ENCODE measurements at regions not wholly inside any gene's neighbourhood (a gene's known extent, or its start where the extent isn't known, plus 50 kb on each side); places are given as distances from the start of the nearest gene placed in this dataset.

DNA sequence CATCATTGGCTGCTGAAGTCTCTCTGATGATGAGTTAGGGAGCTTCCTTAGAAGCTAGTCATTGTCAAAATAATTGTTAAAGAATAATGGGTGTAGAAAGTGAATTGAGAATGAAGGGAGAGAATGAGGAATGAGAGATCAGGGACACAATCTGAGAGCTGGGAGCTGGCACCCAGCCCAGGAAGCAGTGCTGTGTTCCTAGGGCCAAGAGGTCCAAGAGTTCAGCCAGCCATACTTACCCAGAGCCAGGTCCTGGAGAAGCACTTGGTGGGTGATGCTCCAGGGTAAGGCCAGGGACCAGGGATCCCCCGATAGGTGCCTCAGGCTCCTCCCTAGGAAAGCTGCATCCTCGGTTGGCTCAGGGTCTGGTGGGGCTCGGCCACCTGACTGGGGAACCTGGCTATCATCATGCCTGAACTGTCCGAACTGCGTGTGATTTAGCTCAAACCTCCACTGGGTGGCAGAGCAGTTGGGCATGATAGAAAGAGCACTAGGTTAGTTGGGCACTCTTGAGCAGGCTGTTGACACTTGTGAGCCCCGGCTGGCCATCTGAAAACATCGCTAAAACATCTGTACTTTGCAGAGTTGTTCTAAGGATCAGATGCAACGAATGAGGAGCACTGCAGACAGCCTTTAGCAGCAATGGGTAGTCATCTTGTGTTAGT, 123.9 kb upstream of the NCAM1 start:
- Histone ChIP-seq H3K4me2 (ENCODE audit: insufficient read depth, low read length) (no peak overlapping the region), H3K9me1 (replicated peaks; ENCODE audit: control insufficient read depth, extremely low read depth, insufficient read depth, low read length) (no peaks in the 10 kb centered on the region), H3K9me3 (replicated peaks; ENCODE audit: control insufficient read depth, insufficient read depth, low read length) (no peaks in the 10 kb centered on the region), H3K4me3 (replicated peaks in 1 of 3; ENCODE audit: insufficient read depth in 1 of 3, low read depth in 1 of 3, low read length in 3 of 3) (no peak overlapping the region), H4K20me1 (replicated peaks; ENCODE audit: control insufficient read depth, extremely low read depth, insufficient read depth, low read length) (no peaks in the 10 kb centered on the region), H3K27ac (ENCODE audit: insufficient read depth, low read depth, low read length) (no peak overlapping the region), H3K27me3 (ENCODE audit: control insufficient read depth in 2 of 2, insufficient read depth in 2 of 2, low read length in 2 of 2) (no peaks in the 10 kb centered on the region), H3K79me2 (ENCODE audit: control insufficient read depth, insufficient read depth, low read length) (no peaks in the 10 kb centered on the region), H2AFZ (ENCODE audit: low read depth, low read length) (no peak overlapping the region), H3K36me3 (ENCODE audit: control insufficient read depth in 2 of 2, extremely low read depth in 1 of 2, insufficient read depth in 2 of 2, low read length in 2 of 2) (no peaks in the 10 kb centered on the region), H3K9ac (replicated peaks; ENCODE audit: extremely low read depth, insufficient read depth, low read length) (no peak overlapping the region), H3K4me1 (ENCODE audit: control insufficient read depth, extremely low read depth, insufficient read depth, low read length) (no peaks in the 10 kb centered on the region)
- FAIRE-seq = no peak
- intact Hi-C loops (cut with micrococcal nuclease) = no loop called here
- CTCF ChIA-PET = no interaction called here
- TF ChIP-seq POLR2AphosphoS5 (IDR thresholded peaks at IDR 0.05; ENCODE audit: insufficient read depth, low read depth, low read length) (no peak), FOS (IDR thresholded peaks at IDR 0.05; ENCODE audit: borderline replicate concordance, insufficient read depth, low read length) (no peak), POLR2A (IDR thresholded peaks at IDR 0.05; ENCODE audit: low read depth, low read length) (no peak), EZH2 (IDR thresholded peaks at IDR 0.05; ENCODE audit: borderline replicate concordance, low read depth, low read length, severe bottlenecking) (no peak), GATA2 (IDR thresholded peaks at IDR 0.05; ENCODE audit: insufficient read depth, insufficient read length, low read depth, low read length) (no peak), JUN (IDR thresholded peaks at IDR 0.05; ENCODE audit: borderline replicate concordance, insufficient read depth, insufficient read length, low read depth) (no peak), MYC (IDR thresholded peaks at IDR 0.05; ENCODE audit: low read depth, low read length) (no peak)
- TF ChIP-seq, protein P1, sequence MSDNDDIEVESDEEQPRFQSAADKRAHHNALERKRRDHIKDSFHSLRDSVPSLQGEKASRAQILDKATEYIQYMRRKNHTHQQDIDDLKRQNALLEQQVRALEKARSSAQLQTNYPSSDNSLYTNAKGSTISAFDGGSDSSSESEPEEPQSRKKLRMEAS (IDR thresholded peaks at IDR 0.05; ENCODE audit: insufficient read depth, insufficient read length) = no peak
- TF ChIP-seq, protein P2, sequence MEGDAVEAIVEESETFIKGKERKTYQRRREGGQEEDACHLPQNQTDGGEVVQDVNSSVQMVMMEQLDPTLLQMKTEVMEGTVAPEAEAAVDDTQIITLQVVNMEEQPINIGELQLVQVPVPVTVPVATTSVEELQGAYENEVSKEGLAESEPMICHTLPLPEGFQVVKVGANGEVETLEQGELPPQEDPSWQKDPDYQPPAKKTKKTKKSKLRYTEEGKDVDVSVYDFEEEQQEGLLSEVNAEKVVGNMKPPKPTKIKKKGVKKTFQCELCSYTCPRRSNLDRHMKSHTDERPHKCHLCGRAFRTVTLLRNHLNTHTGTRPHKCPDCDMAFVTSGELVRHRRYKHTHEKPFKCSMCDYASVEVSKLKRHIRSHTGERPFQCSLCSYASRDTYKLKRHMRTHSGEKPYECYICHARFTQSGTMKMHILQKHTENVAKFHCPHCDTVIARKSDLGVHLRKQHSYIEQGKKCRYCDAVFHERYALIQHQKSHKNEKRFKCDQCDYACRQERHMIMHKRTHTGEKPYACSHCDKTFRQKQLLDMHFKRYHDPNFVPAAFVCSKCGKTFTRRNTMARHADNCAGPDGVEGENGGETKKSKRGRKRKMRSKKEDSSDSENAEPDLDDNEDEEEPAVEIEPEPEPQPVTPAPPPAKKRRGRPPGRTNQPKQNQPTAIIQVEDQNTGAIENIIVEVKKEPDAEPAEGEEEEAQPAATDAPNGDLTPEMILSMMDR (IDR thresholded peaks at IDR 0.05; ENCODE audit: extremely low read depth in 1 of 2, insufficient read depth in 1 of 2, low read depth in 1 of 2, low read length in 2 of 2) = no peak
- dilution Hi-C loops (cut with MboI; ENCODE audit: extremely low pct_ligation_motif_present, low sequenced_read_pairs) = no loop called here
- DNase-seq (ENCODE audit: low read depth, low spot score) = no peak
- POLR2A ChIA-PET = no interaction called here
- BruUV-seq (replicated peaks) = no TSS peak
